SK-N-MC (cell line): ENCODE measurements at regions not wholly inside any gene's neighbourhood (a gene's known extent, or its start where the extent isn't known, plus 50 kb on each side); places are given as distances from the start of the nearest gene placed in this dataset.

Experiments
- EZH2 ChIP-seq: fragments of 200-600 bp; sonication (generic); IDR thresholded peaks from one replicate; pipeline ENCODE4 v1.6.1; 2017; ENCODE audit warnings: antibody characterized with exemption
- FOXP2 ChIP-seq: optimal IDR thresholded peaks from 2 replicates; pipeline ENCODE3; 2011; ENCODE audit warnings: mild to moderate bottlenecking, moderate library complexity; ENCODE audit not compliant: insufficient read depth; ENCODE audit errors: extremely low read length, control extremely low read depth
- POLR2AphosphoS5 ChIP-seq: IDR thresholded peaks from 2 replicates; pipeline ENCODE4 v1.6.1; 2012; ENCODE audit warnings: mild to moderate bottlenecking, low read depth, low read length, borderline replicate concordance

- TF ChIP-seq EZH2 (no peak), POLR2AphosphoS5 (no peak), FOXP2 (no peak)
These were observed 79.8 kb downstream of the CCNG2 start for GRCh38 chr4:77236806-77237205.
